GM18502 (cell line): ENCODE measurements at regions not wholly inside any gene's neighbourhood (a gene's known extent, or its start where the extent isn't known, plus 50 kb on each side); places are given as distances from the start of the nearest gene placed in this dataset.
"Not testable (repeated sequence)": the region's sequence is repeated elsewhere in the genome, so short reads cannot be mapped to it uniquely, and the experiment has no call there.

Experiments
- ATAC-seq: cut with Tn5 transposase; IDR thresholded peaks from one replicate; pipeline ENCODE4 v1.9.1; 2021; ENCODE audit warnings: mild to moderate bottlenecking; ENCODE audit not compliant: unreplicated experiment, poor library complexity

DNA sequence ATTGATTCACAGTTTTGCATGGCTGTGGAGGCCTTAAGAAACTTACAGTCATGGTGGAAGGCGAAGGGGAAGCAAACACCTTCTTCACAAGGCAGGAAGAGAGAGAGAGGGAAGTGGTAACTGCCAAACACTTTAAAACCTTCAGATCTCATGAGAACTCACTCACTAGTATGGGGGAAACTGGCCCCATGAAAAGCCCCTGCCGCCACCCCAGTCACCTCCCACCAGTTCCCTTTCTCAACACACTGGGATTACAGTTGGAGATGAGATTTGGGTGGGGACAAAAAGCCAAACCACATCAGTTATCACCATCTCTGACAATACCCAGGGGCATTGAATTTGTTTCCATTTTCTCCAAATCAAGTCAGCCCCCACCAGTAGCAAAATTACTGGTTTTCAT, 740.4 kb downstream of the GATA3 start:
- no peak for ATAC-seq

DNA sequence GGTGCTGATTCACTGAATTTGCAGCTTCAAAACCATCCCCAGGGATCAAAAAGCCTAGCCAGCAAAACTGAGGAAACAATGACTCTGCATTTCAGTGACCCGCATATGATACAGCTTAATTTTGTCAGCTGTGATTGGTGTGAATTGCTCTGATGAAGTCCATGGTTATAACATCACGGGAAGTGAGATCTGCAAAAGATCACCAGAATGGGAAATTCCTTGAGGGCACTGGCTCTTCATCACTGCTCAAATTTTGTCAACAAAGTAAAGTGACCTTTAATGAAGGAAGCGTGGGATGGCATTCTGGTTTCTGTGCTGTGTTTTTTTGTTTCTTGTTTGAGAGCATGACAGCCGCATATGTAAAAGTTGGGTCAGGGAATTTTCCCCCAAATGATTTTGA, 745.9 kb downstream of the GATA3 start:
- no peak for ATAC-seq

DNA sequence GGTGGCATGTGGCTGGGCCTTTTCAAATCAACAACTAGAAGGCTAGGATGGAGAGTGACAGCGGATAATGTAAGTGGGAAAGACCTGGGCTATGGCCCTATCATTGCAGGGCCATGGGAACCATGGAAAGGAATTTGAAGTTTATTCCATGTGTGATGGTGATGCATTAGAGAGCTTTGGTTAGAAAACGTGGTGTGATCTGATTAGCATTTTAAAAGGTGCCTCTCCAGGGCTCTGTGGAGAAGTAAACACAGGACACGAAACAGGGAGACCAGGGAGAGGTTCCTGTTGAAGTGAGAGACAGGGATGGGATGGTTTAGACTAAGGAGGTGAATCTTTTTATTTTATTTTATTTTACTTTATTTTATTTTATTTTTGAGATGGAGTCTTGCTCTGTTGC, 749.5 kb downstream of the GATA3 start:
- no peak for ATAC-seq

DNA sequence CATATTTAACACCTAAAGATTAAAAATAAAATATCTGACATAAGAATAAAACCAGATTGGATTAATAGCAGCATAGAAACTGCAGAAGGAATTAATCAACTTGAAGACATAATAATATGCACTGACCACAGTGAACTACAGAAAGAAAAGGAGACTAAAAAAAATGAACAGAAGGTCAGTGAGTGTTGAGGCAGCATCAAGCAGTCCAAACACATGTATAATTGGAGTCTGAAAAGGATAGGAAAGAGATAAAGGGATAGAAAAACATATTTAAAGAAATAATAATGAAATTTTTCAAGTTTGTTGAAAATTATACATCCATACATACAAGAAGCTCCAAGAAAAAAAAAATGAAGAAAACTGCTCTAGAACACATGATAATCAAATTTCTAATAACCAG, 756.2 kb downstream of the GATA3 start:
- ATAC-seq: no peak

DNA sequence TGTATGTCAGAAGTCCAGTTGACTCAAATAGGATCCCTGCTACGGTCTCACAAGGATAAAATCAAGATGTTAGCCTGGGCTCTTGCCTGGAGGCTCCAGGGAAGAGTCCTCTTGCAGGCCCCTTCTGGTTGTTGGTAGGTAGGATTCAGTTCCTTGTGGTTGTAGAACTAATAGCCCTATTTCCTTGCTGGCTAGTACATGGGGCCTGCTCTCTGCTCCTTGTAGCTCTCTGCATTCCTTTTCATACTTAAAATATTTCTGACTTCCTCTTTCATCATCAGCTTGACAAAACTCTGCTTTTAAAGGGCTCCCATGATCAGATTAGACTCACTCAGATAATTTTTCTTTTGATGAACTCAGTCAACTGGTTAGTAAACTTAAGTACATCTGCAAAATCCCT, 756.7 kb downstream of the GATA3 start:
- no peak for ATAC-seq

DNA sequence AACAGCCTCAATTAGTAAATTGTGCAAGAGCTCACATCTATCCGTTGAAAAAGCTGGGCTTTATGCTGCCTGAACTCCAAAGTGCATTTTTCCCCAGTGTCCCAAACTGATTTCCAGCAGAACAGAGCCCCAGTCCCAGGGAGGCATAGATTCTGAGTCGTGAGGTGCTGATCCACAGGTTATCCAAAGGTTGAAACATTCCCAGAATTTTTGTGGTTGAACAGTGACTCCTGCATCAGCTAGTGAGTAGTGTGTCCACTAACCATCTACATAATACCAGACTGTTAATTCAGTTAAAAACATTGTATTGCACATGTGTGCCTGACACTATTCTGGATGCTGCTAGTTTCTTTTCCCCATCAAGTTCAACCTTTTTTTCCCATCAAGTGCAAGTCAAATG, 761.5 kb downstream of the GATA3 start:
- no peak for ATAC-seq

DNA sequence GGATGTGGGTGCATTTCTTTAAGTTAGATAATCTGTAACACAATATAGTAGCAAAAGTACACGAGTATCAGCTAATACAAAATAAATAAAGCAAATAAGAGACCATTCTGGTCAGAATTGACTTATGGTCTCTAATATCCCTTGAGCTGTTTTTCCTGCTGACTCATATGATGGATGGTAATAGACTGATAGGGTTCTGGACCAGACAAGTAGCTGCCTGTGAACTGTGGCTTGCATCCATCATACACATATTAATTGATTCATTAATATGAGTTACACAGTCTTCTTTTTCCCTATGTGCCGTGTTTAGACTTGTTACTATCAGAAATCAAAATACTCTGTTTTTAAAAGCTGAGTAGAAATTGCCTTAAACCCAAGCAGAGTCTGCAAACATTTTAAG, 762.8 kb downstream of the GATA3 start:
- ATAC-seq: no peak

DNA sequence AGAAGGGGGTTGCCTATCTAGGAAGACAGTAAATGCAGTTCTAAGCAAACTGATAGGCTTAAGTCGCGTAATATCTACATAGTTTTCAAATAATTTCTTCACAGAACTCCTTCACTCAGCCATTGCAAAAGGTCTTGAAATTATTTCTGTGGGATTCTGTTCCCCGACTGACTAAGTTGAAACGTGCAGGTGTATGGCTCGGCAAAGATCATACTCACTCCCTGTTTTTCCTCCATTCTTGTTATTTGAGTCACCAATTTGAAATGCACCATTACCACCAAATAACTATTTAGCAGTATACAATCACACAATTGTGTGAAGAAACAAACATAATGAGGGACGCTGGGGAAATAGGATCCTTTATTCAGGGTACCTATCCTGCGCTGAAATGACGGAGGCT, 771.1 kb downstream of the GATA3 start:
- ATAC-seq: no peak

DNA sequence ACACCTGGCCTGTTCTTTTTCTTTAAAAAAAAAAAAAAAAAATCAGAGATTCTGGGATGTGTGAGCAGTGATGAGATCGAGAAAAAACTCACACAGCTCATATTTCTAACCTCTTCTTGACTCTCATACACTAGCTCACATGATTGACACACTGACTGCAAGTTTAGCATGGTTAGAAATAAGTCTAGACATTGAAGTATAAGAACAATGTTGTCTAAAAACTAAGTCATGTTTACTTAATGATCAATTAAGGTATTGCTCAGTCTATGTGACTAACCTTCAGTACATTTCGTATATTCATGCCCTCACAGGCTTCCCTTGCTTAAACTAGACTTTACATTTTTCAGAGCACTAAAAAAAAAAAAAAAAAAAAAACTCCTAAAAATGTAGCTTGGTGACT, 775.1 kb downstream of the GATA3 start:
- ATAC-seq: no peak

DNA sequence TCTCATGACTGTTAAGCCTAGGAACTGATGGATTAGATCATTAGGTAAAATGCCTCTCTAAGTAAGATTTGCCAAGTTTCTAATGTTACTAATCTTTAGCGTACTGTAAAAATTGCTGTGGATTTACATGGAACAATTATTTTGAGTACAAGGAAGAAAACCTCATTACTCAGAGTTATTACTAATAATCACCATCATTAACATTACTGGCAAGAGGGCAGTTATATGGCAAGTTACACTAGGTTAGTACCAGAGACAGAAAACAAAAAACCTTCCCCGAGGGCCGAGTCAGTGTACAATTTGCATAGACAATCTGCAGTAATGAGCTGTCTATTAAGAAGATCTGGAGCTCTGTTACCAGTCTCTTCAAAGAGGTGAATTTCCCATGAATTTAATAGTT, 775.6 kb downstream of the GATA3 start:
- ATAC-seq: no peak

DNA sequence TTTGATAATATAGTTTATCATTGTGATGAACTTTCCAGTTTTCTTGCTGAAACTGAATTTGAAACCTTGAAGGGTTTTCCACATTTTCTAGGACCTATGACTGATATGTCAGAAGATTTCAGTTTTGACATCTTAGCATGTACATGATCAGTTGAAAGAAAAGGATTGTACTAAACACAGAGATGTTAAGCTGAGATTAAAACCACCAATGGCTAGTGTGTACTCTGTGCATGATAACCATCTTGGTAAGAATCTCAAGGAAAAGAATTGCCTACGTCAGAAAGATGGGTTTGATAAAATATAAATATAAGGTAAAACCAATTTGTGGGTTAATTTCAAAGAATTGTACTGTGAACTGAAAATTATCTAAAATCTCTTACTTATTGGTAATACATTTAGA, 776.4 kb downstream of the GATA3 start:
- no peak for ATAC-seq

DNA sequence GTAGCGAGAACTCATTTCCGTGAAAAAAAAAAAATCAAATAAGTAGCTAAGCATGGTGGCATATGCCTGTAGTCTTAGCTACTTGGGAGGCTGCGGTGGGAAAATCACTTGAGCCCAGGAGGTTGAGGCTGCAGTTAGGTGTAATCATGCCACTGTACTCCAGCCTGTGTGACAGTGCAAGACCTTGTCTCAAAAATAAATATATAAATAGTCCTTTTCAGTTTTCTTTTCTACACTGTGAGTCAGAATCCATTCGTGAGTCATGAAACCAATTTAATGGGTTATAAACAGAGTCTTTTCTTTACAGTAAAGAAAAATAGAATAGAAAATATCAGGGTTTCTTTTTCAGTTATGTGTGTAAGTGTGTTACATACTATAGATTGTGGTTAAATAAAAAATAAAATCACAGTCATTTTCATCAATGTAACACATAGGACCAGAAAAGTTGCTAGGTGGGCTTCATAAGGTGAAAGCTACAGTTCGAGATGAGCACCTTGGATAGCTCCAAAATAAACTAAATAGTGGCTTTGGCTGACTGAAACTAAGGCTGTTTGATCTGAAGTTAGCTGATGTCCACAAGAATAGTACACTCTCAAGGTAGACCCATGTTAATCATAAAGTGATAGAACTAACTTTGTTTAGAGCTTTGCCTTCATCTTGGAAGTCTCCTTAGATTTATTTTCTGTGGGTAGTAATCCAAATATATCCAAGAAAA, 781.1 kb downstream of the GATA3 start:
- no peak for ATAC-seq

DNA sequence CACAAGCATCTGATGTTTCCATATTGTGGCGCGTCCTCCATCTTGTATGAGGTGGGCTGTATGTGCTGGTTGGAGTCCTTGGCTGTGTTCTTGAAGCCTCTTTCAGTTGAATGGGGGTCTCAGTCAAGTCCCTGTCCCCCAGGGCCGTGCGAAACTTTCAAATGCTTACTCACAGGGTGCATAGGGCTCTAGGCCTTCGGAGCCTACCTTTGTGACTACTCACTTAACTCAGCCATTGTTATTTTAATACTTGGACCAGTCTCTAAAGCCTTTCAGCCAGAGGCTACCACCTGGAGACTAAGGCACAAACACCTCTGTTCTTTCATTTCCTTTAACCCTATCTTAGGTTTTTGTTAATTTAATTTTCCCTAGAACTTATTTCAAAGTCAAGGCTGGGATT, 785.9 kb downstream of the GATA3 start:
- no peak for ATAC-seq

DNA sequence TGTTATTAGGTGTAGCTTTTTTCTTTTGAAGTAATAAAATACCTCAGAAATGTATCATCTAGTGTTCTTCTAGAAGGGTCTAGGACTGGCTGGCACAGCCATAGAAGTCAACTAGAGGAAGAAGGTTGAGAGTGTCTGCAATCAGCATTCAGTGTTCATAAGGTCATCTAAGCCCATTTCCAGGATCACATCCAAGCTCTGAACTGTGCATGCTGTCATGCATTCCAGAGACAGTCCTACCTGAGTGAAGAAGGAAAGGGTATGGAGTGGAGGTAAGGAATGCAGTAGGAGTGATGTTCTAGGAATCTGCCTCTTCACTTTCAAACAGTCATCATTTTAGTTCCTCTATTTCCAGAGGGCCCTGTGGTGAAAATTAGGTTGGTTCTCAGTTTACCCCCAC, 789.7 kb downstream of the GATA3 start:
- no peak for ATAC-seq

DNA sequence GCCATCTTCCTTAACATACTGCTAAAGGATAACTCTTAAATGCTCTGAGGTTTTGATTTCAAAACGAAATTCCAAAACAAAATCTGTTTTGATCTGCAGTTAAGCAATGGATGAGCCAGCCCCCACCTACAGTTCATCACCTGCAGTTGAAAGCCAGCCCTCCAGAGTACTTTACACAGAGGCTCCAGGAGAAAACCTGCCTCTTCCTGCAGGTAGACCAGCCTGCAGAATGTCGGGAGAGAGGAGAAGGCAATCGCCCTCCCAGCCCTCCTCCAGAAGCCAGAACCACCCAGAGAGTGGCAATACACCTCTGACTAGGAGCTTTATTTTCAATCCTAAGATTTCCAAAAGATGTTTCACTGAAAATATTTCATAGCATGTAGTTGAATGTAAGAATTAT, 798.1 kb downstream of the GATA3 start:
- no peak for ATAC-seq

DNA sequence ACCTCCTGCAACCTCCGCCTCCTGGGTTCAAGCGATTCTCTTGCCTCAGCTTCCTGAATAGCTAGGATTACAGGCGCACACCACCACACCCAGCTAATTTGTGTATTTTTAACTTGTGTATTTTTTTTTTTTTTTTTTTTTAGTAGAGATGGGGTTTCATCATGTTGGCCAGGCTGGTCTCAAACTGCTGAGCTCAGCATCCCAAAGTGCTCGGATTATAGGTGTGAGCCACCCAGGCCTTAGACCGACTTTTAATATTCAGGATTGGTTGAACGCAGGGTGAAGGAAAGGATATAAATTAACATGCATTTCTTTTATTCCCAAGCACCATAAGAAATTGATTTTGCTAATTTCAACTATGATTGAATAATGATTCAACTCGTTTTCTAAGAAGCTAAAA, 798.6 kb downstream of the GATA3 start:
- ATAC-seq: no peak

DNA sequence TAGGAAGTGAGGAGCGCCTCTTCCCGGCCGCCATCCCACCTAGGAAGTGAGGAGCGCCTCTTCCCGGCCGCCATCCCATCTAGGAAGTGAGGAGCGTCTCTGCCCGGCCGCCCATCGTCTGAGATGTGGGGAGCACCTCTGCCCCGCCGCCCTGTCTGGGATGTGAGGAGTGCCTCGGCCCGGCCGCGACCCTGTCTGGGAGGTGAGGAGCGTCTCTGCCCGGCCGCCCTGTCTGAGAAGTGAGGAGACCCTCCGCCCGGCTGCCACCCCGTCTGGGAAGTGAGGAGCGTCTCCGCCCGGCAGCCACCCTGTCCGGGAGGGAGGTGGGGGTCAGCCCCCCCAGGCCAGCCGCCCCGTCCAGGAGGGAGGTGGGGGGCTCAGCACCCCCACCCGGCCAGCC, 814.4 kb downstream of the GATA3 start:
- ATAC-seq: not testable (repeated sequence)

DNA sequence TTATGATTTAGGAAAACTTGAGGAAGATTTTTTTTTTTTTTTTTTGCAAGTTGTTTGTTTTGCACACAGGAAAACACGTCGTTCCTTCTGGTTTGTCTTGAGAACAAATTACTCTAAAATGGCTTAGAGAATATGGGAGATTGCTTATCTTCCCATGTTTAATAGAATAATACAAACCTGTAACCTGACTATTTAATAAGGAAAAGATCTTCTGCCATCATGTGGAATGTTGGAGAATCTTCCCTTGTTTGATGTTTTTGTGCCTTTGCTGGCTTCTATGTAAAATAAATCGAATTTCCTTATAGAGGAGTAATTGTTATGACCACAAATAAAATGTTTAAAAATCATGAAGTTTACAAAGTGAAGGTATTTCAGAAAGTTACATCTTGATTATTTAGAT, 818.8 kb downstream of the GATA3 start:
- ATAC-seq: no peak

DNA sequence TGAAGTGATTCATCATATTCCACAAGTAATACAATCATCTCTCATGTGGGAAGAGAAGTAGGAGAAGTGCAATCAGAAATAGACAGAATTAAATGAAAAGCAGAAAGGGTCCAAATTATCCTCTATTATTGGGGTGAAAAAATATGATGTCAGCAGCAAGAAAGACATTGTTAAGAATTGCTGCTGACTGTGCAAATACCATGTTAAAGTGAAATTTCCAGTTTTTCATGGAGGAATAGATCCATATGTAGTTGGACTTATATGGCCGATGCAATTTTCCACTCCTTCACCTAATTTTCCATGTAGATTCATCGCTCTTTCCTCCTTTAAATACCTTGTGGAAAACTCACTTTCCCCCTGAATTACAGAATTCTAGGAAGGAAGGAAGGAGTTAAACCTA, 819.8 kb downstream of the GATA3 start:
- no peak for ATAC-seq

DNA sequence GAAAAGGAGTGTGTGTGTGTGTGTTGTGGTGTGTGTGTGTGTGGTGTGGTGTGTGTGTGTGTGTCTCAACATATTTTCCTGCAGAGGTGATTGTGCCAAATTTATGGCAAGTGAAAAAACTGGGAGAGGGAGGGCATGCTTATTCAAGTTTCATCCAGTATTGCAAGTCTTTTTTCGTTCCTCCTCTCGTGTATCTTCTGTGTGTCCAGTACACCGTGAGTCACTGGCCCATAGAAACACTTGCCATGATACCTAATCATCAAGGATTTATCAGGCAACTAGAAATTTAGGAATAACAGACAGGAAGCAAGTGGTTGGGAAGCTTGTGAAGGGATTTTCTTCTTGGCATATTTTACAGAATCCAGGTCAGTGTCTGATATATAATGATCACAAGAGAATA, 820.5 kb downstream of the GATA3 start:
- ATAC-seq: no peak

DNA sequence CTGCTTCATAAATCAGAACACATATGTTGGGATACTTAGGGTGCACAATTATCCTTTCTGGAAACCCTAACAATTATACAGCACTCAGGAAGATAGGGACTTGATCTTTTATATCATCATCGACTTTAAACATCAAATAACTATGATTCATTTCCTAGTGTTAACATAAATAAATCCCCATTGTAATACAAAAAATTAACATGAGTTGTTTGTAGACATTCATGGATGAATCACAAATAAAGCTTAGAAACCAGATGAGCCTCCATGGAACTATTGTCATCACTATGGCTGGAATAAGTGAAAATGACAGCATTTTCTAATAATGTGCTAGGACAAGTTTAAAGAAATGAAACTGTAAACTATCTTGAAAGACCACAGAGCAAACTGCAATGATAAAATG, 821.7 kb downstream of the GATA3 start:
- no peak for ATAC-seq

DNA sequence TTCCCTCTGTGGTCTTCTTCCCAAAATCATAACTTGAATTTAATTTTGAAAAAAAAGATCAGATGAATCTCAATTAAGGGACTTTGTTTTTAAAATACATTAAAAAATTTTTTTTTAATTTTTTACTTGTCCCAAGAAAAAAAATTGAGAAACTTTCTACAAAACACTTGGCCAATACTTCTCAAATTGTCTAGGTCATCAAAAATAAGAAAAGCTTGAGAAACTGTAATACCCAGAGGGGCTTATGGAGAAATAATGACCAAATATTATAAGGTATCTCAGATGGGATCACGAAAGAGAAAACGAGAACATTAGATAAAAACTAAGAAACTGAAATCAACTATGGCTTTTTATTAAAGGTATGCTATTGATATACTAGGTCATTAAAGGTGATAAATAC, 835.0 kb downstream of the GATA3 start:
- ATAC-seq: no peak

DNA sequence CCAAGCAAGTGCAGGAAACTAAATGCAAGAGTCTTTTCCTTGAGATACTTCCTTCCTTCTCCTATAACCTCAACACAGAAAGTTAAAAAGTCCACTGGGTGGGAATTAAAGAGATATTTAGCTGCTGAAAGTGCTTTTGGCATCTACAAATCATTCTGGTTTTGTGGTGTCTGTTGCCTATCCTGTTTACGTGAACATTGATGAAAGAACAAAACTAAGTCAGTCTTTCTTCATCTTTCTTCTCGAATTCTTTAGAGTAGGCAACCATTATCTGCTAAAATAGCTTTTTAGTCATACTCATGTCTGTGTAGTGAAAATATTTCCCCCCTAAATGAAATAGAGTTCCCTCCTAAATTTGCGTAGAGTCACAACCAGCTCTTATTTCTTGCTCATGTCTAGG, 838.6 kb downstream of the GATA3 start:
- no peak for ATAC-seq
